Testis (tissue), 2 donors: ENCODE measurements at regions not wholly inside any gene's neighbourhood (a gene's known extent, or its start where the extent isn't known, plus 50 kb on each side); places are given as distances from the start of the nearest gene placed in this dataset.

Source experiments
- POLR2A ChIP-seq: fragments of 450-650 bp; IDR thresholded peaks from one replicate; pipeline ENCODE4 v1.6.1; 2017; ENCODE audit warnings: antibody characterized with exemption, mild to moderate bottlenecking, moderate library complexity
- TF ChIP-seq, protein P1 (sequence below), 3 experiments: fragments of 450-650 bp in 2 of 3; fragments of 200-600 bp in 1 of 3; sonication (generic) in 1 of 3; IDR thresholded peaks; one replicate each; pipeline ENCODE4 v1.5.1; 2016 to 2019; ENCODE audit warnings: antibody characterized with exemption in 3 of 3, mild to moderate bottlenecking in 2 of 3, moderate library complexity in 1 of 3

DNA sequence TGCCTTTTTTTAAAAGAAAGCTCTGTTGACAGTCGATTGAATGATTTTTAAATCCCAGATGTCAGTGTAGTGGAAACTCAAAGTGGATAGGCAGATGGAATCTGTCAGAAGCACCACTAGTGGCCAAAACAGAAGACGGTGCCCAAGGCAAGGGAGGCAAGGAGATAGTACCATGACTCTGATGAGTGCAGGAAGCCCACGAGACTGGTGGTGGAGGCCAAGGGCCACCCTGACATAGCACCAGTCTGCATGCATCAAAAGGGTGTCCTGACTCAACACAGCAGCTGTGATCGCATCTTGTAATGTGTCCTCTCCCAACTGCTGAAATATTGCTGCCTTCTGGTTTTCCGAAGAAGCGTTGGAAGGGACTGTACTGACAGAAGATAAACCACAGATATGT, 124.1 kb upstream of the PAPPA2 start:
- TF ChIP-seq, protein P1, sequence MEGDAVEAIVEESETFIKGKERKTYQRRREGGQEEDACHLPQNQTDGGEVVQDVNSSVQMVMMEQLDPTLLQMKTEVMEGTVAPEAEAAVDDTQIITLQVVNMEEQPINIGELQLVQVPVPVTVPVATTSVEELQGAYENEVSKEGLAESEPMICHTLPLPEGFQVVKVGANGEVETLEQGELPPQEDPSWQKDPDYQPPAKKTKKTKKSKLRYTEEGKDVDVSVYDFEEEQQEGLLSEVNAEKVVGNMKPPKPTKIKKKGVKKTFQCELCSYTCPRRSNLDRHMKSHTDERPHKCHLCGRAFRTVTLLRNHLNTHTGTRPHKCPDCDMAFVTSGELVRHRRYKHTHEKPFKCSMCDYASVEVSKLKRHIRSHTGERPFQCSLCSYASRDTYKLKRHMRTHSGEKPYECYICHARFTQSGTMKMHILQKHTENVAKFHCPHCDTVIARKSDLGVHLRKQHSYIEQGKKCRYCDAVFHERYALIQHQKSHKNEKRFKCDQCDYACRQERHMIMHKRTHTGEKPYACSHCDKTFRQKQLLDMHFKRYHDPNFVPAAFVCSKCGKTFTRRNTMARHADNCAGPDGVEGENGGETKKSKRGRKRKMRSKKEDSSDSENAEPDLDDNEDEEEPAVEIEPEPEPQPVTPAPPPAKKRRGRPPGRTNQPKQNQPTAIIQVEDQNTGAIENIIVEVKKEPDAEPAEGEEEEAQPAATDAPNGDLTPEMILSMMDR (IDR thresholded peaks at IDR 0.05) = no peak
- no peak for TF ChIP-seq POLR2A
